Hepatocyte (in vitro differentiated cells): ENCODE measurements at regions not wholly inside any gene's neighbourhood (a gene's known extent, or its start where the extent isn't known, plus 50 kb on each side); places are given as distances from the start of the nearest gene placed in this dataset.

Experiments used
- EZH2 ChIP-seq: fragments of 200-600 bp; sonication (generic); IDR thresholded peaks from 2 replicates; pipeline ENCODE4 v1.6.1; 2016; ENCODE audit warnings: antibody characterized with exemption, mild to moderate bottlenecking, borderline replicate concordance
- EZH2phosphoT487 ChIP-seq: fragments of 200-600 bp; sonication (generic); IDR thresholded peaks from one replicate; pipeline ENCODE4 v1.6.1; 2018; ENCODE audit warnings: antibody characterized with exemption, mild to moderate bottlenecking, low read depth, moderate library complexity; ENCODE audit not compliant: unreplicated experiment, severe bottlenecking
- TF ChIP-seq, protein P1 (sequence below): fragments of 200-600 bp; sonication (generic); IDR thresholded peaks from 2 replicates; pipeline ENCODE4 v1.5.1; 2016; ENCODE audit warnings: antibody characterized with exemption, mild to moderate bottlenecking; ENCODE audit not compliant: poor library complexity

DNA sequence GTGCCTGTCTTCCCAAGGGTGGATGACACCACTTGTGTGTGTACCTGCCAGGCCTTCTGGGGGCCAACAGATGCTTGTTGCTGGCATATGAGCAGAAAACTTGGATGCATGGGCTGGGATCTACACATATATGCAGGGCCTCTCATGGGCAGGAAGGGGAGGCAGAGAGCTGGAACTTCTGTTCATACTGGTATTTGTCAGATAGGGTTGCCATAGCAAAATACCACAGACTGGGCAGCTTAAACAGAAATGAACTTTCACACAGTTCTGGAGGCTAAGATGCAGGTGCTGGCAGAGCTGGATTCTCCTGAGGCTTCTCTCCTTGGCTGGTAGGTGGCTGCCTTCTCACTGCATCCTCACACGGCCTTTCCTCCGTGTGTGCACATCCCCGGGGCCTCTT lies 121.8 kb downstream of the SUDS3 start:
- TF ChIP-seq EZH2: no peak
- TF ChIP-seq, protein P1, sequence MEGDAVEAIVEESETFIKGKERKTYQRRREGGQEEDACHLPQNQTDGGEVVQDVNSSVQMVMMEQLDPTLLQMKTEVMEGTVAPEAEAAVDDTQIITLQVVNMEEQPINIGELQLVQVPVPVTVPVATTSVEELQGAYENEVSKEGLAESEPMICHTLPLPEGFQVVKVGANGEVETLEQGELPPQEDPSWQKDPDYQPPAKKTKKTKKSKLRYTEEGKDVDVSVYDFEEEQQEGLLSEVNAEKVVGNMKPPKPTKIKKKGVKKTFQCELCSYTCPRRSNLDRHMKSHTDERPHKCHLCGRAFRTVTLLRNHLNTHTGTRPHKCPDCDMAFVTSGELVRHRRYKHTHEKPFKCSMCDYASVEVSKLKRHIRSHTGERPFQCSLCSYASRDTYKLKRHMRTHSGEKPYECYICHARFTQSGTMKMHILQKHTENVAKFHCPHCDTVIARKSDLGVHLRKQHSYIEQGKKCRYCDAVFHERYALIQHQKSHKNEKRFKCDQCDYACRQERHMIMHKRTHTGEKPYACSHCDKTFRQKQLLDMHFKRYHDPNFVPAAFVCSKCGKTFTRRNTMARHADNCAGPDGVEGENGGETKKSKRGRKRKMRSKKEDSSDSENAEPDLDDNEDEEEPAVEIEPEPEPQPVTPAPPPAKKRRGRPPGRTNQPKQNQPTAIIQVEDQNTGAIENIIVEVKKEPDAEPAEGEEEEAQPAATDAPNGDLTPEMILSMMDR: no peak
- TF ChIP-seq EZH2phosphoT487: no peak
